Naive thymus-derived CD4-positive, alpha-beta T cell (primary cell): ENCODE measurements at regions not wholly inside any gene's neighbourhood (a gene's known extent, or its start where the extent isn't known, plus 50 kb on each side); places are given as distances from the start of the nearest gene placed in this dataset.

Source experiments
- ATAC-seq: fragments of 150-1000 bp; cut with Tn5 transposase; 2 replicates; pipeline ENCODE4 v1.10.0; 2021; ENCODE audit warnings: mild to moderate bottlenecking, moderate library complexity
- CTCF ChIA-PET: fragments of 350-600 bp; sonication (Branson Sonifier 250); formaldehyde crosslinking; loops from one replicate; lab custom pipeline; 2021; ENCODE audit warnings: antibody characterized with exemption; lab: Charles Lee
- POLR2A ChIA-PET: fragments of 350-600 bp; sonication (Branson Sonifier 250); formaldehyde crosslinking; loops from one replicate; lab custom pipeline; 2021; ENCODE audit warnings: antibody characterized with exemption, inconsistent platforms; lab: Charles Lee
- DNase-seq, 9 donors: peaks; one replicate each; pipeline versions ENCODE4 v3.0.0 to v3.0.0-alpha.2; 2020 to 2022; ENCODE audit warnings: mixed read lengths in 1 of 9
- H3K27ac ChIP-seq: one replicate; pipeline ENCODE4 v1.7.0; 2013; ENCODE audit warnings: mild to moderate bottlenecking, low read depth, low read length, moderate library complexity
- H3K27me3 ChIP-seq, 2 donors: one replicate each; pipeline ENCODE4 v1.7.0; 2013; ENCODE audit warnings: low read length in 2 of 2, mild to moderate bottlenecking in 2 of 2, moderate library complexity in 2 of 2; ENCODE audit not compliant: control insufficient read depth in 2 of 2, insufficient read depth in 2 of 2
- H3K36me3 ChIP-seq, 3 experiments: 1 replicate in 2 of 3; 2 replicates in 1 of 3; pipeline ENCODE4 v1.7.0; 2013; ENCODE audit warnings: low read length in 3 of 3, mild to moderate bottlenecking in 3 of 3, moderate library complexity in 1 of 3; ENCODE audit not compliant: insufficient read depth in 3 of 3, control insufficient read depth in 2 of 3
- H3K4me1 ChIP-seq, 2 donors: one replicate each; pipeline ENCODE4 v1.7.0; 2013; ENCODE audit warnings: low read length in 2 of 2, mild to moderate bottlenecking in 2 of 2, moderate library complexity in 1 of 2; ENCODE audit not compliant: control insufficient read depth in 2 of 2, insufficient read depth in 2 of 2
- H3K4me3 ChIP-seq: 2 replicates; pipeline ENCODE4 v1.7.0; 2013; ENCODE audit warnings: mild to moderate bottlenecking, low read length
- H3K9me3 ChIP-seq, 3 experiments: 1 replicate in 2 of 3; 2 replicates in 1 of 3; pipeline ENCODE4 v1.7.0; 2013; ENCODE audit warnings: low read length in 3 of 3; ENCODE audit not compliant: control insufficient read depth in 2 of 3
- H3K27ac Mint-ChIP-seq, 9 donors: one replicate each; pipeline ENCODE4 v1.8.0; 2020 to 2022; ENCODE audit warnings: mixed read lengths in 9 of 9, mild to moderate bottlenecking in 8 of 9, moderate library complexity in 5 of 9, inconsistent platforms in 2 of 9
- H3K27me3 Mint-ChIP-seq, 5 donors: one replicate each; pipeline ENCODE4 v1.8.0; 2021 to 2022; ENCODE audit warnings: mixed read lengths in 5 of 5, mild to moderate bottlenecking in 1 of 5
- H3K36me3 Mint-ChIP-seq, 5 donors: one replicate each; pipeline ENCODE4 v1.8.0; 2020 to 2022; ENCODE audit warnings: mixed read lengths in 5 of 5, mild to moderate bottlenecking in 3 of 5, inconsistent platforms in 1 of 5
- H3K4me1 Mint-ChIP-seq, 7 donors: one replicate each; pipeline ENCODE4 v1.8.0; 2020 to 2022; ENCODE audit warnings: mixed read lengths in 7 of 7, mild to moderate bottlenecking in 3 of 7, inconsistent platforms in 1 of 7
- H3K4me3 Mint-ChIP-seq, 10 donors: one replicate each; pipeline ENCODE4 v1.8.0; 2020 to 2022; ENCODE audit warnings: mild to moderate bottlenecking in 10 of 10, mixed read lengths in 10 of 10, moderate library complexity in 6 of 10, inconsistent platforms in 2 of 10
- H3K9me3 Mint-ChIP-seq, 11 donors: one replicate each; pipeline ENCODE4 v1.8.0; 2020 to 2022; ENCODE audit warnings: mixed read lengths in 11 of 11, mild to moderate bottlenecking in 4 of 11, inconsistent platforms in 1 of 11, moderate library complexity in 1 of 11
- intact Hi-C, 2 donors: fragments of 100-400 bp; cut with micrococcal nuclease; formaldehyde crosslinking; loops; one replicate each; pipeline ENCODE4 v1.15.1; 2023

DNA sequence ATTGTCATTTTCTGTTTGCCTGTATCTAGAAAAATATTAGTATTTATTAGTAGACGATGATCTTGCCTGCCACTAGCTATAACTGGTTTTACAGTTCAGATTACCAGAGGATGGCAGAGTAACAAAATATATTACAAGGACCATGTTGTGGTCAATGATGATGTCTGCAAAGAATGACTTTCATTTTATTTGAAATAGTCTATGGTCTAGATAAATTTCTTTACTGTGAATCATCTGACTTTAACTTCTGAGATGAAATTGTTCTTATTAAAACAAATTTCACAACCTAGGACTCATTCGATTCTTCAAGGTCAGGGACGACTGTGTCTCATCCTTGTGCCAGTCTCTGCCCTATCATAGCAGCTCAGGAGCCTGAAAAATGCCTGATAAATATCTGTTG is 637.8 kb upstream of the KLF12 start:
- H3K4me1 Mint-ChIP-seq: no peaks in the 10 kb centered on the region
- intact Hi-C loops: no loop called here
- Histone ChIP-seq H3K4me3 (no peak overlapping the region), H3K36me3 (no peaks in the 10 kb centered on the region), H3K27me3 (no peaks in the 10 kb centered on the region), H3K4me1 (no peaks in the 10 kb centered on the region), H3K27ac (no peak overlapping the region), H3K9me3 (no peaks in the 10 kb centered on the region)
- H3K27me3 Mint-ChIP-seq: peaks cover 0 to 22% (median 12%) of the 10 kb centered on the region in 5 donors
- DNase-seq: no peak
- POLR2A ChIA-PET: no interaction called here
- no peak overlapping the region for H3K27ac Mint-ChIP-seq
- H3K36me3 Mint-ChIP-seq: no peaks in the 10 kb centered on the region
- no peak for ATAC-seq
- H3K4me3 Mint-ChIP-seq: no peak overlapping the region
- no peaks in the 10 kb centered on the region for H3K9me3 Mint-ChIP-seq
- CTCF ChIA-PET: no interaction called here

DNA sequence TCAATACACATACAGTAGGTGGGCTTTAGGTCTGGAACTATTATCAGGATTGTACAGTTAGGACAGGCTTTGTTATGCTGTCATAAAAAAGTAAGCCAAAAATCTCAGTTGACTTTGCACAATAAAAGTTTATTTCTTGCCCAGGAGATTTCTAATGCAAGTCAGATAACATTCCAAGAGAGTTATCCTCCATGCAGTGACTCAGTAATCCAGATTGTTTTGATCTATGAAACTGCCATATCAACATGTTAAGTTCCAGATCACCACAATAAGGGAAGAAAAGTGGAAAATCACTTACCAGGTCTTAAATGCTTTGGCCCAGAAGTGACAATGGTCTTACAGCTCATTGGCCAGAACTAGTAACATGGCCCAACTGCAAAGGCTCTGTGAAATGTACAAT is 636.2 kb upstream of the KLF12 start:
- Mint-ChIP-seq H3K36me3 (no peaks in the 10 kb centered on the region), H3K4me1 (no peaks in the 10 kb centered on the region), H3K9me3 (no peaks in the 10 kb centered on the region), H3K4me3 (no peak overlapping the region), H3K27ac (no peak overlapping the region), H3K27me3 (peaks cover 0 to 21% (median 5%) of the 10 kb centered on the region in 5 donors)
- Histone ChIP-seq H3K4me1 (no peaks in the 10 kb centered on the region), H3K27ac (no peak overlapping the region), H3K27me3 (no peaks in the 10 kb centered on the region), H3K4me3 (no peak overlapping the region), H3K9me3 (no peaks in the 10 kb centered on the region), H3K36me3 (no peaks in the 10 kb centered on the region)
- intact Hi-C loops: no loop called here
- ChIA-PET CTCF (no interaction called here), POLR2A (no interaction called here)
- no peak for ATAC-seq
- DNase-seq: no peak

DNA sequence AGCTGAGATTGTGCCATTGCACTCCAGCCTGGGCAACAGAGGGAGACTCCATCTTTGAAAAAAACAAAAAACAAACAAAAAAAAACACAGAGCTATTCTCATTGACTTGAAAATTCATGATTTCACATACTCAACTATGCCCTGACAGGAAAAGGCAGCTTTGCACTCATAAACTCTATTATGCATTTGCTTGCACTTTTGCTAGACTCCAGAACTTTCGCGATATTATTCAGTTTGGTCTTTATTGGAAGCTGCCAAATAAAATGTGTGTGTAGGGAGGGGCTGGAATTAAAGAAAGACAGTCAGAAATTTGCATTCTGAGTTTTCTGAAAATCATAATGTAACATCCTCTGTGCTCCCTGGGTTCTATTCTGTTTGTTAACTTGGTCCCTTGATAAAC is 635.1 kb upstream of the KLF12 start:
- CTCF ChIA-PET: interaction anchor here (0.6 kb wide), 1 partner anchor 1529 kb away, joined by 4 read pairs; no protein-coding TSS in a partner anchor
- H3K4me3 Mint-ChIP-seq: no peak overlapping the region
- Histone ChIP-seq H3K27ac (no peak overlapping the region), H3K36me3 (no peaks in the 10 kb centered on the region), H3K4me3 (no peak overlapping the region), H3K27me3 (no peaks in the 10 kb centered on the region), H3K9me3 (no peaks in the 10 kb centered on the region), H3K4me1 (no peaks in the 10 kb centered on the region)
- ATAC-seq (no peak), DNase-seq (no peak)
- no peaks in the 10 kb centered on the region for H3K4me1 Mint-ChIP-seq
- POLR2A ChIA-PET: no interaction called here
- H3K36me3 Mint-ChIP-seq: no peaks in the 10 kb centered on the region
- H3K9me3 Mint-ChIP-seq: no peaks in the 10 kb centered on the region
- peaks cover 0 to 15% (median 5%) of the 10 kb centered on the region in 5 donors for H3K27me3 Mint-ChIP-seq
- no peak overlapping the region for H3K27ac Mint-ChIP-seq
- intact Hi-C loops: no loop called here

DNA sequence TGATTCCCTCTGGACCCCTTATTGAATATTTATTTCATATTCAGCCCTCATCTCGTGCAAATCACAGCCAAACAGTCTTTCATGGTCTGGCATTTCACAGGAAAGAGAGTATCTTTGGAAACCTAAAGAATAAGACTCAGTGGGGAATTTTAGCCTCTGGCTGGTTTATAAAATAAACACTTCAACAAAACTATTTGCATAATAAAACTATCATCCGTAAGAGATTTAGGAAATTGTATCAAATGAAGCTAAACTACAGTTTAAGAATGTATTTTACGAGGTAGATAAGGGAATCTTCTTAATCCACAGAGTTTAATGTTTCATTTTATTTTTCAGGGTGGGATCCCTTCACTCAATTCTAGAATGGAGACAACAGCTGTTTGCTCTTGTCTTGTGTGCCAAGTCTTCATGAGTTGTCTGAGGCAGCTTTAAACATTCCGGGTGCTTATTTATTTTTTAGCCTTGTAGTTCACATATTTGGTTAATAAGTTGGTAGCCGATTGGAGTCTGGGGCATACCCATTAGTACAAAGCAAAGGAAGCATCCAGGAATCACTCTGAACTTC is 634.4 kb upstream of the KLF12 start:
- Histone ChIP-seq H3K4me3 (no peak overlapping the region), H3K4me1 (no peaks in the 10 kb centered on the region), H3K36me3 (no peaks in the 10 kb centered on the region), H3K27me3 (no peaks in the 10 kb centered on the region), H3K9me3 (no peaks in the 10 kb centered on the region), H3K27ac (no peak overlapping the region)
- DNase-seq: no peak
- Mint-ChIP-seq H3K36me3 (no peaks in the 10 kb centered on the region), H3K27me3 (peaks cover 0 to 11% (median 10%) of the 10 kb centered on the region in 5 donors), H3K4me1 (no peaks in the 10 kb centered on the region), H3K27ac (no peak overlapping the region), H3K9me3 (no peaks in the 10 kb centered on the region), H3K4me3 (no peak overlapping the region)
- POLR2A ChIA-PET: no interaction called here
- intact Hi-C loops: no loop called here
- CTCF ChIA-PET: no interaction called here
- ATAC-seq: no peak

DNA sequence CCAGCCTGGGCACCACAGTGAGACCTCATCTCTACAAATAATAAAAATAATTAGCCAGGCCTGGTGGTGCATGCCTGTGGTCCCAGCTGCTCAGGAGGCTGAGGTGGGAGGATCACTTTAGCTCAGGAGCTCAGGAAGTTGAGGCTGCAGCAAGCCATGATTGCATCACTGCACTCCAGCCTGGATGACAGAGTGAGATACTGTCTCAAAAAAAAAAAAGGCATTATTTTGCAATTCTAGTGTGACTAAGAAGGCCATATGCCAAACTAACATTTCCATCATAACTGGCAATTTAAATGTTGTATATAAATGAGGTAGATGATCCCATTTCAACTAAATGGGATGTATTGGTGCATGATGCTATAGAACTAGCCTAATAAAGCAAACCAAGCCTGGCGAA is 632.8 kb upstream of the KLF12 start:
- no peaks in the 10 kb centered on the region for H3K27me3 ChIP-seq
- ChIA-PET POLR2A (no interaction called here), CTCF (no interaction called here)
- Mint-ChIP-seq H3K27ac (no peak overlapping the region), H3K27me3 (peaks cover 0 to 9% (median 4%) of the 10 kb centered on the region in 5 donors), H3K36me3 (no peaks in the 10 kb centered on the region), H3K4me3 (no peak overlapping the region), H3K9me3 (no peaks in the 10 kb centered on the region), H3K4me1 (no peaks in the 10 kb centered on the region)
- ATAC-seq (no peak), DNase-seq (no peak)
- H3K4me3 ChIP-seq: no peak overlapping the region
- H3K9me3 ChIP-seq: no peaks in the 10 kb centered on the region
- no peaks in the 10 kb centered on the region for H3K4me1 ChIP-seq
- H3K36me3 ChIP-seq: no peaks in the 10 kb centered on the region
- no peak overlapping the region for H3K27ac ChIP-seq
- intact Hi-C loops: no loop called here

DNA sequence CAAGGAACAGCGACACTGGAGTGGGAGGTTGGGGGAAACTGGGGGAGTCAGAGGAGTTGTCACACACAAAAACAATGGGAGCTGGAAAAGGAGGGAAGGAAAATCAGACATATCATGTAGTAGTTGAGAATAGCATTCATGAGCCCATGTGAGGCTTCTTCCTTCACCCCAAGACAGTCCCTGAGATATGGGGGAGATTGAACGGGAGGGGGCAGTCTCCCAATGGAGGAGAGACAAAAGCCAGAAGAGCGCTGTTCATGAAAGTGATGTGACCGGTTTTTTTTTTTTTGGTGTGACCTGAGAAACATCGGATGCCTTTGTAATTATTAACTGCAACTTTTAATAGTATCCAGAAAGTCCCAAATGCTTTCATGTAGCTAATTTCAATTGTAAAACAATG is 631.8 kb upstream of the KLF12 start:
- no peak for DNase-seq
- no peaks in the 10 kb centered on the region for H3K36me3 Mint-ChIP-seq
- H3K9me3 ChIP-seq: no peaks in the 10 kb centered on the region
- no peak overlapping the region for H3K27ac Mint-ChIP-seq
- ChIA-PET POLR2A (no interaction called here), CTCF (no interaction called here)
- no peaks in the 10 kb centered on the region for H3K9me3 Mint-ChIP-seq
- peaks cover 0 to 9% (median 4%) of the 10 kb centered on the region in 5 donors for H3K27me3 Mint-ChIP-seq
- no peak overlapping the region for H3K27ac ChIP-seq
- no peaks in the 10 kb centered on the region for H3K4me1 Mint-ChIP-seq
- no peaks in the 10 kb centered on the region for H3K36me3 ChIP-seq
- no peaks in the 10 kb centered on the region for H3K4me1 ChIP-seq
- no peaks in the 10 kb centered on the region for H3K27me3 ChIP-seq
- H3K4me3 ChIP-seq: no peak overlapping the region
- H3K4me3 Mint-ChIP-seq: no peak overlapping the region
- intact Hi-C loops: no loop called here
- no peak for ATAC-seq
